PC-3 (cell line): ENCODE measurements at regions not wholly inside any gene's neighbourhood (a gene's known extent, or its start where the extent isn't known, plus 50 kb on each side); places are given as distances from the start of the nearest gene placed in this dataset.

Experiments
- ATAC-seq: fragments of 200-7000 bp; cut with Tn5 transposase; 2 replicates; pipeline ENCODE4 v1.9.1; 2020; ENCODE audit warnings: mild to moderate bottlenecking, moderate library complexity
- BruUV-seq: library from RNA; stranded (reverse); fragments of 400-500 nt; replicated peaks from 2 replicates; lab custom pipeline; 2021; lab: Mats Ljungman, UMichigan
- CTCF ChIA-PET: fragments of 300-600 bp; sonication (Branson Sonifier 250); formaldehyde crosslinking; loops from one replicate; lab custom pipeline; 2022; ENCODE audit warnings: antibody characterized with exemption; lab: Charles Lee
- POLR2A ChIA-PET: fragments of 300-600 bp; sonication (Branson Sonifier 250); formaldehyde crosslinking; loops from one replicate; lab custom pipeline; 2022; ENCODE audit warnings: antibody characterized with exemption; ENCODE audit not compliant: unreplicated experiment; lab: Charles Lee
- DNase-seq: peaks from one replicate; pipeline ENCODE4 v3.0.0-alpha.2; 2015
- H2AFZ ChIP-seq: fragments of 300-600 bp; sonication (generic); 2 replicates; pipeline ENCODE4 v1.6.0; 2016; ENCODE audit warnings: antibody characterized with exemption, low read length
- H3F3A ChIP-seq: fragments of 300-600 bp; sonication (generic); one replicate; pipeline ENCODE4 v1.6.0; 2017; ENCODE audit warnings: antibody characterized with exemption, low read length, control low read depth, mild to moderate bottlenecking; ENCODE audit not compliant: unreplicated experiment
- H3K27ac ChIP-seq: fragments of 300-600 bp; sonication (generic); 2 replicates; pipeline ENCODE4 v1.5.1; 2016; ENCODE audit warnings: mild to moderate bottlenecking, low read length
- H3K27me3 ChIP-seq: fragments of 300-600 bp; sonication (generic); 2 replicates; pipeline ENCODE4 v1.6.1; 2016; ENCODE audit warnings: low read length, mixed read lengths
- H3K36me3 ChIP-seq: fragments of 300-600 bp; sonication (generic); 2 replicates; pipeline ENCODE4 v1.6.1; 2016; ENCODE audit warnings: low read depth, mixed run types, low read length, mixed read lengths
- H3K4me1 ChIP-seq: fragments of 300-600 bp; sonication (generic); 2 replicates; pipeline ENCODE4 v1.5.1; 2016; ENCODE audit warnings: low read length; ENCODE audit not compliant: insufficient read depth
- H3K4me2 ChIP-seq: fragments of 300-600 bp; sonication (generic); 2 replicates; pipeline ENCODE4 v1.6.0; 2016; ENCODE audit warnings: low read length
- H3K4me3 ChIP-seq: fragments of 300-600 bp; sonication (generic); 2 replicates; pipeline ENCODE4 v1.5.1; 2016; ENCODE audit warnings: mild to moderate bottlenecking, low read length, mixed read lengths
- H3K79me2 ChIP-seq: fragments of 300-600 bp; sonication (generic); 2 replicates; pipeline ENCODE4 v1.6.1; 2017; ENCODE audit warnings: low read length, mixed read lengths
- H3K9ac ChIP-seq: fragments of 300-600 bp; sonication (generic); 2 replicates; pipeline ENCODE4 v1.6.0; 2016; ENCODE audit warnings: mild to moderate bottlenecking, low read length
- H3K9me2 ChIP-seq: fragments of 300-600 bp; sonication (generic); replicated peaks from 2 replicates; pipeline ENCODE4 v1.6.1; 2016; ENCODE audit warnings: mixed run types, low read length, mixed read lengths
- H3K9me3 ChIP-seq: fragments of 300-600 bp; sonication (generic); 2 replicates; pipeline ENCODE4 v1.6.1; 2016; ENCODE audit warnings: low read length, mixed read lengths
- H4K20me1 ChIP-seq: fragments of 300-600 bp; sonication (generic); 2 replicates; pipeline ENCODE4 v1.6.1; 2016; ENCODE audit warnings: low read length, mixed read lengths
- EZH2 ChIP-seq: fragments of 300-600 bp; sonication (generic); IDR thresholded peaks from one replicate; pipeline ENCODE4 v1.6.1; 2017; ENCODE audit warnings: antibody characterized with exemption, mild to moderate bottlenecking, low read length; ENCODE audit not compliant: unreplicated experiment
- EZH2phosphoT487 ChIP-seq: fragments of 300-600 bp; sonication (generic); IDR thresholded peaks from 2 replicates; pipeline ENCODE4 v1.6.1; 2018; ENCODE audit warnings: mild to moderate bottlenecking, antibody characterized with exemption, low read length, borderline replicate concordance
- intact Hi-C: fragments of 100-400 bp; cut with micrococcal nuclease; formaldehyde crosslinking; loops from 2 replicates; pipeline ENCODE4 v1.9.0; 2023
- TF ChIP-seq, protein P1 (sequence below): fragments of 300-600 bp; sonication (generic); conservative IDR thresholded peaks from 2 replicates; pipeline ENCODE4 v1.5.1; 2017; ENCODE audit warnings: antibody characterized with exemption, low read depth, mild to moderate bottlenecking, low read length

DNA sequence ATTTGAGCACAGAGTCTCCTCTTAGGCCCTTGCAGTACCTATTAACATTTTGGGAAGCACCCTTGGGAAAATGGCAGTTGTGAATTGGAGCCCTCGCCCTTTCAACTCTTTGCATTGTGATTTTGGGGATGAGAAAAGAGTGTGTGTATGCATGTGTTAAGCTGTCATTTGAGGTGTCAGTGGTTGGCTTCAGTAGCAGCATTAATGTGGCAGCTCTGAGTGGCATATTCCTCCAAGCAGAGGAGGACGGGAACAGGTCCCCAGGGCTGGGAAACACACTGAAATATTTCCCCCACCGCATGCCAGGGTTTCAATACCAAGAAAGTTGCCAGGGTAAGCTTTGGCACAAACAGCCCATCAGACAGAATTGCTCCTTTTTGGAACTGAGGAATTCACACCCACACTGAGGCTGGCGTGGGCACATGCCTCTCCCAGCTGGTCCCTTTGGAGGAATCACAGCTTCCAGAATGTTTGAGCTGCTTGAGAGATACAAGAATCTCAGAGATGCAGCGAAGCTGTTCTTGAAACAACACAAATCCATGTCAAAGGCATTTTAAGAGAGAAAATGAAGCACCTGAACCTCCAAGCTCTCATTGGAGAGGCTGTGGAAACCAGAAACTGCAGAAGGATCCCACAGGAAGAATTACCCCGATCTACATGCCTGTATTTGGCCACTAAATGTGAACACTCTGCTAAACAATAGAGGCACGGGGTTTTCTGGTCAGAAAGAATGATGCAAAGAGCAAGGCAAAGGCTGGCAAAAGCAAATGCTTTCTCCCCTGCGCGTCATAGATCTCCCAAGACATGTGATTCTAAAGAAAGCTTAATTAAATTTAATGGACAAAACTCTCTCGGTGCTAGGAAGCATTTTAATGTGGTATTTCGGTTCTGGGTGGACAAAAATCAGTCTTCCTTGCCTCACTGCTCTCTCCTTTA, 67.2 kb upstream of the RCN1 start:
- ChIA-PET POLR2A (no interaction called here), CTCF (no interaction called here)
- H3K36me3 ChIP-seq: no peaks in the 10 kb centered on the region
- H3K4me2 ChIP-seq: no peak overlapping the region
- DNase-seq (no peak), ATAC-seq (no peak)
- no peaks in the 10 kb centered on the region for H3K9me3 ChIP-seq
- no peaks in the 10 kb centered on the region for H4K20me1 ChIP-seq
- no peaks in the 10 kb centered on the region for H3K4me1 ChIP-seq
- H3K9me2 ChIP-seq: no peaks in the 10 kb centered on the region
- peaks cover 15% of the 10 kb centered on the region for H3K27me3 ChIP-seq
- H2AFZ ChIP-seq: no peak overlapping the region
- H3K4me3 ChIP-seq: no peak overlapping the region
- H3F3A ChIP-seq: no peaks in the 10 kb centered on the region
- TF ChIP-seq, protein P1, sequence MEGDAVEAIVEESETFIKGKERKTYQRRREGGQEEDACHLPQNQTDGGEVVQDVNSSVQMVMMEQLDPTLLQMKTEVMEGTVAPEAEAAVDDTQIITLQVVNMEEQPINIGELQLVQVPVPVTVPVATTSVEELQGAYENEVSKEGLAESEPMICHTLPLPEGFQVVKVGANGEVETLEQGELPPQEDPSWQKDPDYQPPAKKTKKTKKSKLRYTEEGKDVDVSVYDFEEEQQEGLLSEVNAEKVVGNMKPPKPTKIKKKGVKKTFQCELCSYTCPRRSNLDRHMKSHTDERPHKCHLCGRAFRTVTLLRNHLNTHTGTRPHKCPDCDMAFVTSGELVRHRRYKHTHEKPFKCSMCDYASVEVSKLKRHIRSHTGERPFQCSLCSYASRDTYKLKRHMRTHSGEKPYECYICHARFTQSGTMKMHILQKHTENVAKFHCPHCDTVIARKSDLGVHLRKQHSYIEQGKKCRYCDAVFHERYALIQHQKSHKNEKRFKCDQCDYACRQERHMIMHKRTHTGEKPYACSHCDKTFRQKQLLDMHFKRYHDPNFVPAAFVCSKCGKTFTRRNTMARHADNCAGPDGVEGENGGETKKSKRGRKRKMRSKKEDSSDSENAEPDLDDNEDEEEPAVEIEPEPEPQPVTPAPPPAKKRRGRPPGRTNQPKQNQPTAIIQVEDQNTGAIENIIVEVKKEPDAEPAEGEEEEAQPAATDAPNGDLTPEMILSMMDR: no peak
- TF ChIP-seq EZH2 (no peak), EZH2phosphoT487 (no peak)
- H3K9ac ChIP-seq: no peak overlapping the region
- no TSS peak for BruUV-seq
- H3K27ac ChIP-seq: no peak overlapping the region
- intact Hi-C loops: no loop called here
- no peaks in the 10 kb centered on the region for H3K79me2 ChIP-seq

DNA sequence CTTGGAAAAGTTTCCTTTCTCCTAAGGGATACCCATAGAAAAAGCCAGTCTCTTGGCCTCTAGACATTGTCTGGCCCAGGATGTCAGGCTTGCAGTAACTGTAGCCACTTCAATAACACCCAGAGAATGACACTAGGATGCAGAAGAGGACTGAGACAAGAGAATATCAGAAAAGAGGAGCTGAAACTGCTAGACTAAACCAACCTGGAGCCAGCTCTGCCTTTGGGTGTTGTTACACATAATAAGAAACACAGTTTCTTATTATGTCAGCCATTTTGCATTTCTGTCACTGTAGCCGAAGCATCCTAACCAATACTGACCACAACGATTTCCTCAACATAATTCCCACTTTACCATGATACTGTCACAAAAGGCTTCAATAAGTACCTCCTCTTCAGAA, 72.2 kb upstream of the RCN1 start:
- POLR2A ChIA-PET: no interaction called here

More for the DNA sequence above, 72.2 kb upstream of the RCN1 start:
- no TSS peak for BruUV-seq
- no peaks in the 10 kb centered on the region for H3K9me2 ChIP-seq
- no peak for DNase-seq
- TF ChIP-seq, protein P1: no peak
- TF ChIP-seq EZH2phosphoT487: no peak
- no peak for TF ChIP-seq EZH2
- H3K9me3 ChIP-seq: no peaks in the 10 kb centered on the region
- H3K36me3 ChIP-seq: no peaks in the 10 kb centered on the region
- intact Hi-C loops: no loop called here
- no peak overlapping the region for H3K4me3 ChIP-seq
- CTCF ChIA-PET: no interaction called here
- no peak overlapping the region for H3K27ac ChIP-seq
- H3K79me2 ChIP-seq: no peaks in the 10 kb centered on the region
- H3K4me2 ChIP-seq: no peak overlapping the region
- no peak for ATAC-seq
- no peak overlapping the region for H3K9ac ChIP-seq
- H2AFZ ChIP-seq: no peak overlapping the region
- H3F3A ChIP-seq: no peaks in the 10 kb centered on the region
- H4K20me1 ChIP-seq: no peaks in the 10 kb centered on the region
- no peaks in the 10 kb centered on the region for H3K4me1 ChIP-seq
- H3K27me3 ChIP-seq: peaks cover 35% of the 10 kb centered on the region
